Endothelial cell of umbilical vein (primary cell): ENCODE measurements at regions not wholly inside any gene's neighbourhood (a gene's known extent, or its start where the extent isn't known, plus 50 kb on each side); places are given as distances from the start of the nearest gene placed in this dataset.

Experiments
- BruUV-seq: library from RNA; stranded (reverse); fragments of 400-500 nt; replicated peaks from 2 replicates; lab custom pipeline; 2021; lab: Mats Ljungman, UMichigan
- CTCF ChIA-PET: fragments of 300-600, 350-600 bp; sonication (Branson Sonifier 250); formaldehyde crosslinking; loops from one replicate; lab custom pipeline; 2021; ENCODE audit warnings: antibody characterized with exemption, inconsistent platforms; lab: Charles Lee
- POLR2A ChIA-PET: fragments of 300-600, 350-600 bp; sonication (Branson Sonifier 250); formaldehyde crosslinking; loops from one replicate; lab custom pipeline; 2021; ENCODE audit warnings: antibody characterized with exemption, inconsistent platforms; lab: Charles Lee
- DNase-seq: peaks from one replicate; pipeline ENCODE4 v3.0.0-alpha.2; 2011; ENCODE audit warnings: low read depth, low spot score
- FAIRE-seq: peaks from 2 replicates; lab custom pipeline; 2011; peaks lifted over from hg19 to GRCh38; lab: Jason Lieb, UNC
- H2AFZ ChIP-seq: 2 replicates; pipeline ENCODE4 v1.6.0; 2012; ENCODE audit warnings: low read depth, low read length, control low read depth, inconsistent platforms
- H3K27ac ChIP-seq: 2 replicates; pipeline ENCODE4 v1.5.1; 2011; ENCODE audit warnings: low read depth, mild to moderate bottlenecking, control low read depth, low read length, moderate library complexity; ENCODE audit not compliant: insufficient read depth
- H3K27me3 ChIP-seq, 2 experiments: 2 replicates each; pipeline versions ENCODE4 v1.6.0 to v1.6.1; 2011; ENCODE audit warnings: low read length in 2 of 2, mixed read lengths in 1 of 2; ENCODE audit not compliant: control insufficient read depth in 2 of 2, insufficient read depth in 2 of 2
- H3K36me3 ChIP-seq, 2 experiments: 2 replicates in 1 of 2; 3 replicates in 1 of 2; pipeline ENCODE4 v1.5.1; 2011; ENCODE audit warnings: low read length in 2 of 2, mild to moderate bottlenecking in 1 of 2, moderate library complexity in 1 of 2; ENCODE audit not compliant: control insufficient read depth in 2 of 2, insufficient read depth in 2 of 2; ENCODE audit errors: extremely low read depth in 1 of 2
- H3K4me1 ChIP-seq: 3 replicates; pipeline ENCODE4 v1.5.1; 2011; ENCODE audit warnings: mild to moderate bottlenecking, low read length; ENCODE audit not compliant: control insufficient read depth, insufficient read depth; ENCODE audit errors: extremely low read depth
- H3K4me2 ChIP-seq: 2 replicates; pipeline ENCODE4 v1.6.1; 2011; ENCODE audit warnings: low read length, control low read depth, mixed read lengths; ENCODE audit not compliant: insufficient read depth
- H3K4me3 ChIP-seq, 3 experiments: fragments of 200-600 bp in 1 of 3; sonication (generic), shearing (Covaris generic) in 1 of 3; replicated peaks in 1 of 3; 2 replicates each; pipeline ENCODE4 v1.5.1; 2011 to 2016; ENCODE audit warnings: control low read depth in 3 of 3, low read length in 3 of 3, mild to moderate bottlenecking in 2 of 3, inconsistent platforms in 1 of 3, low read depth in 1 of 3, moderate library complexity in 1 of 3; ENCODE audit not compliant: insufficient read depth in 1 of 3
- H3K79me2 ChIP-seq: 2 replicates; pipeline ENCODE4 v1.6.0; 2012; ENCODE audit warnings: low read length, inconsistent platforms; ENCODE audit not compliant: control insufficient read depth, insufficient read depth
- H3K9ac ChIP-seq: replicated peaks from 2 replicates; pipeline ENCODE3; 2011; ENCODE audit warnings: low read length, control low read depth; ENCODE audit not compliant: insufficient read depth; ENCODE audit errors: extremely low read depth
- H3K9me1 ChIP-seq: replicated peaks from 3 replicates; pipeline ENCODE4 v1.6.0; 2011; ENCODE audit warnings: mild to moderate bottlenecking, low read length; ENCODE audit not compliant: control insufficient read depth, insufficient read depth; ENCODE audit errors: extremely low read depth
- H3K9me3 ChIP-seq: replicated peaks from 2 replicates; pipeline ENCODE4 v1.5.1; 2012; ENCODE audit warnings: low read length, inconsistent platforms; ENCODE audit not compliant: control insufficient read depth, insufficient read depth
- H4K20me1 ChIP-seq: replicated peaks from 2 replicates; pipeline ENCODE3; 2011; ENCODE audit warnings: mild to moderate bottlenecking, low read length; ENCODE audit not compliant: control insufficient read depth, insufficient read depth; ENCODE audit errors: extremely low read depth
- EZH2 ChIP-seq: IDR thresholded peaks from 2 replicates; pipeline ENCODE4 v1.6.1; 2012; ENCODE audit warnings: borderline replicate concordance, low read depth, mild to moderate bottlenecking, moderate library complexity, low read length, inconsistent platforms; ENCODE audit not compliant: severe bottlenecking
- FOS ChIP-seq: IDR thresholded peaks from 2 replicates; pipeline ENCODE4 v1.6.1; 2011; ENCODE audit warnings: mild to moderate bottlenecking, low read length, moderate library complexity, borderline replicate concordance; ENCODE audit not compliant: insufficient read depth
- GATA2 ChIP-seq: IDR thresholded peaks from 2 replicates; pipeline ENCODE4 v1.7.0; 2011; ENCODE audit warnings: low read depth, mild to moderate bottlenecking, moderate library complexity, mixed read lengths, low read length; ENCODE audit not compliant: insufficient read length, insufficient read depth
- JUN ChIP-seq: IDR thresholded peaks from 2 replicates; pipeline ENCODE4 v1.6.1; 2011; ENCODE audit warnings: borderline replicate concordance, low read depth; ENCODE audit not compliant: insufficient read length, insufficient read depth
- MYC ChIP-seq: IDR thresholded peaks from one replicate; pipeline ENCODE4 v1.6.1; 2011; ENCODE audit warnings: mild to moderate bottlenecking, low read depth, low read length
- POLR2A ChIP-seq: IDR thresholded peaks from 2 replicates; pipeline ENCODE4 v1.6.1; 2012; ENCODE audit warnings: low read depth, mild to moderate bottlenecking, control low read depth, low read length
- POLR2AphosphoS5 ChIP-seq: IDR thresholded peaks from 2 replicates; pipeline ENCODE4 v1.6.1; 2012; ENCODE audit warnings: low read depth, mild to moderate bottlenecking, control low read depth, low read length, moderate library complexity; ENCODE audit not compliant: insufficient read depth
- dilution Hi-C: fragments of 300-500 bp; cut with MboI; formaldehyde crosslinking; loops from one replicate; pipeline ENCODE4 v1.15.0; 2019; ENCODE audit warnings: low sequenced_read_pairs; ENCODE audit not compliant: extremely low pct_ligation_motif_present
- intact Hi-C: fragments of 100-400 bp; cut with micrococcal nuclease; formaldehyde crosslinking; loops from one replicate; pipeline ENCODE4 v1.10.0; 2022
- TF ChIP-seq, protein P1 (sequence below), 2 donors: IDR thresholded peaks; 1 replicate in 1 of 2; 2 replicates in 1 of 2; pipeline ENCODE4 v1.5.1; 2011; ENCODE audit warnings: low read length in 2 of 2, mild to moderate bottlenecking in 2 of 2, moderate library complexity in 2 of 2, control low read depth in 1 of 2, inconsistent platforms in 1 of 2, low read depth in 1 of 2; ENCODE audit not compliant: insufficient read depth in 1 of 2; ENCODE audit errors: extremely low read depth in 1 of 2
- TF ChIP-seq, protein P2 (sequence below): IDR thresholded peaks from 2 replicates; pipeline ENCODE4 v1.6.1; 2011; ENCODE audit not compliant: insufficient read depth, insufficient read length

DNA sequence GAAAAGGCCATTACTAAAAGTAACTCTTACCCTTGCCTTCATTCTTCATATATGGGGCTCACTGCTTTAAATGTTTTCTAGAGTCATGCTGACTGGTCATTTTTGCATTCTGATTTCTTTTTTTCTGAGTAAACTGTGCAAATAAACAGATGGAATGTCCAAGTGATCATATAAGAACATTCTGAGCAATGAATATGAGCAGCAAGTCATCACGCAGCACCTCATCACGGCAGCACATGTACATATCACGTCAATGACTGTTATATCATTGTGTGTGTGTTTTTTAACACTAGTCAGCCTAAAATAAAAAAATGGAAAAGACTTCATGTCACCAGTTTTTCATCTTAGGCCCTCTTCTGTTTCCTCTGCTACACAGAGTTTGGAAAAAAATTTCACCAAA, 490.0 kb upstream of the ZFHX3 start:
- Histone ChIP-seq H3K27me3 (no peaks in the 10 kb centered on the region), H3K9me3 (peaks cover 2% of the 10 kb centered on the region), H3K4me2 (no peak overlapping the region), H2AFZ (no peak overlapping the region), H3K4me1 (no peaks in the 10 kb centered on the region), H3K9me1 (no peaks in the 10 kb centered on the region), H3K36me3 (no peaks in the 10 kb centered on the region), H4K20me1 (no peaks in the 10 kb centered on the region), H3K27ac (no peak overlapping the region), H3K79me2 (no peaks in the 10 kb centered on the region), H3K9ac (no peak overlapping the region), H3K4me3 (no peak overlapping the region)
- no peak for DNase-seq
- no peak for FAIRE-seq
- ChIA-PET CTCF (interaction anchor here (0.7 kb wide), 1 partner anchor 48 kb away, joined by 3 read pairs; no protein-coding TSS in a partner anchor), POLR2A (no interaction called here)
- intact Hi-C loops = no loop called here
- no TSS peak for BruUV-seq
- dilution Hi-C loops = no loop called here
- no peak for TF ChIP-seq EZH2

DNA sequence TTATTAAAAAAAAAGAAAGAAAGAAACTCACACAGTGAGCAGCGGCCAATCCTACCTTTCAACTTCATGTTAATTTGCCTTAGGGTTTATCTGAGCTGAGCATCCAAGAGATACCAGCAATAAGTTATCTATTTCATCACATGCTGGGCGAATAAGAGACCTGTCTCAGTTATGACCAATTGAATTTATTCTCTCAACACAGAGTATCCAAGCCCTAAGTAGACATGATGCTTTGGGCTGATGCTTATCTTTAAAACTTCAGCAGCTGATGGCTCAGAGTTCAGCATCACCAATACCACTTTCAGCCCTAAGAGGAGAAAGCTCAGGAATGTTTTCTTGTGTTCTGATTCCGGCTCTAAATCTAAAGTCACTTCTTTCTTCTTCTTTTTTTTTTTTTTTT, 489.0 kb upstream of the ZFHX3 start:
- no TSS peak for BruUV-seq
- no peaks in the 10 kb centered on the region for H3K79me2 ChIP-seq
- H3K9me1 ChIP-seq = no peaks in the 10 kb centered on the region
- CTCF ChIA-PET = interaction anchor here (0.7 kb wide), 1 partner anchor 49 kb away, joined by 3 read pairs; no protein-coding TSS in a partner anchor
- TF ChIP-seq GATA2 (no peak), MYC (no peak), EZH2 (no peak), JUN (no peak), POLR2AphosphoS5 (no peak), FOS (no peak), POLR2A (no peak)
- TF ChIP-seq, protein P1, sequence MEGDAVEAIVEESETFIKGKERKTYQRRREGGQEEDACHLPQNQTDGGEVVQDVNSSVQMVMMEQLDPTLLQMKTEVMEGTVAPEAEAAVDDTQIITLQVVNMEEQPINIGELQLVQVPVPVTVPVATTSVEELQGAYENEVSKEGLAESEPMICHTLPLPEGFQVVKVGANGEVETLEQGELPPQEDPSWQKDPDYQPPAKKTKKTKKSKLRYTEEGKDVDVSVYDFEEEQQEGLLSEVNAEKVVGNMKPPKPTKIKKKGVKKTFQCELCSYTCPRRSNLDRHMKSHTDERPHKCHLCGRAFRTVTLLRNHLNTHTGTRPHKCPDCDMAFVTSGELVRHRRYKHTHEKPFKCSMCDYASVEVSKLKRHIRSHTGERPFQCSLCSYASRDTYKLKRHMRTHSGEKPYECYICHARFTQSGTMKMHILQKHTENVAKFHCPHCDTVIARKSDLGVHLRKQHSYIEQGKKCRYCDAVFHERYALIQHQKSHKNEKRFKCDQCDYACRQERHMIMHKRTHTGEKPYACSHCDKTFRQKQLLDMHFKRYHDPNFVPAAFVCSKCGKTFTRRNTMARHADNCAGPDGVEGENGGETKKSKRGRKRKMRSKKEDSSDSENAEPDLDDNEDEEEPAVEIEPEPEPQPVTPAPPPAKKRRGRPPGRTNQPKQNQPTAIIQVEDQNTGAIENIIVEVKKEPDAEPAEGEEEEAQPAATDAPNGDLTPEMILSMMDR (IDR thresholded peaks at IDR 0.05; ENCODE audit: extremely low read depth in 1 of 2, insufficient read depth in 1 of 2, low read depth in 1 of 2, low read length in 2 of 2) = no peak
- TF ChIP-seq, protein P2, sequence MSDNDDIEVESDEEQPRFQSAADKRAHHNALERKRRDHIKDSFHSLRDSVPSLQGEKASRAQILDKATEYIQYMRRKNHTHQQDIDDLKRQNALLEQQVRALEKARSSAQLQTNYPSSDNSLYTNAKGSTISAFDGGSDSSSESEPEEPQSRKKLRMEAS = no peak
- H3K36me3 ChIP-seq = no peaks in the 10 kb centered on the region
- POLR2A ChIA-PET = no interaction called here
- intact Hi-C loops (no loop called here), dilution Hi-C loops (no loop called here)
- FAIRE-seq (no peak), DNase-seq (no peak)
- H4K20me1 ChIP-seq = no peaks in the 10 kb centered on the region
- no peak overlapping the region for H3K27ac ChIP-seq
- no peaks in the 10 kb centered on the region for H3K4me1 ChIP-seq
- H3K4me2 ChIP-seq = no peak overlapping the region
- H3K27me3 ChIP-seq = no peaks in the 10 kb centered on the region
- peaks cover 2% of the 10 kb centered on the region for H3K9me3 ChIP-seq
- no peak overlapping the region for H3K4me3 ChIP-seq
- H3K9ac ChIP-seq = no peak overlapping the region
- no peak overlapping the region for H2AFZ ChIP-seq
